ENCODE measurements at regions not wholly inside any gene's neighbourhood (a gene's known extent, or its start where the extent isn't known, plus 50 kb on each side); places are given as distances from the start of the nearest gene placed in this dataset.

DNA sequence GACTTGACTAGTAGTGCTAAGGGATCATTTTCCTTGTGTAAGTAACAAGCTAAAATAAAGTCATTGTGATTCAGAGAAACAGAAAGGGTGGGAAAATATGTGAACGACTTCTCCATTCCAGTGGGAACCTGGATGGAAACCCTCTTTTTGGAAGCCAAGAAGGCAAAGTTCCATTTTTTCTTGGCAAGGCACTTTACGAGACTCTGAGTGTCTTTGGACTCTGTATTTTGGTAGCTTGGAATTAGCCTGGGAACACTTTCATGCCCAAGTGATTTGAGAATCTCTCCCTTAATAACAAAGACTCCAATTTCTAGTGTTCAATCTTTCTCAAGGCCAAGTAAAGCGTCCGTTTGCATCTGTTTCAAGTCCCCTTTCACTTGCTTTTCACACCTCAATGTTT, 100.5 kb upstream of the SASH1 start:
- DNase-seq (ENCODE audit: low read depth in 2 of 2), result no peak

DNA sequence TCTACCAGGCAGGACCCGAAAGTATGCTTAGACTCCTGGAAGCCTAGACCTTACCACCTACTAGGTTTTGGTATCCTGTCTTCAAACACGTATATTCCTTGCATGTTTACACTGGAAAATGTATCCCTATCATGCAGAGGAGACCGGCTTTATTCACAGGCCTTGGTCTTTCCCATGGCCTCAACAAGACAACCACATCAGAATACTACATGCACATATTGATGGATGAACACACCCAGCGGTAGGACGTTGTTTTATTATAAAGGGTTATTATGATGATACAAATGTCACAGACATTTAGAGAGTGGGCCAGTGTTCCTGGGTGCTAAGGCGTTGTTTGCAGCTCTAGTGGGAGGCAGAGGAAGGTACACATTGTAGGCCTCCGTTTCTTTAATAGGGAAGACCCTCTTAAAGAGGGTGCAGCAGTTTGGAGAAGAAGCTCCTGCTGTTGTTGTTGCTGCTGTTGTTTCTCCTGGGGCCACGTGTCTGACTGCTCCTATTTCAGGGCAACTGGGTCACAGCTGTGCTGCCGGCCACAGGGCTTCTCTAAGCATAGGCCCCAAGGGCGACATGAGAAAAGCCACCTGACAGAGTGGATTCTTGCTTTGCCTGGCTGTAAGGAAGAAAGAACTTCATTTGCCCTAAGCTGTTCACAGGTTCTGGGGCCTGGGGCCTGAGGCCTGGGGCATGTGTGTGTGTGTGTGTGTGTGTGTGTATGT, 98.3 kb upstream of the SASH1 start:
- DNase-seq (ENCODE audit: low read depth in 2 of 2), result no peak

DNA sequence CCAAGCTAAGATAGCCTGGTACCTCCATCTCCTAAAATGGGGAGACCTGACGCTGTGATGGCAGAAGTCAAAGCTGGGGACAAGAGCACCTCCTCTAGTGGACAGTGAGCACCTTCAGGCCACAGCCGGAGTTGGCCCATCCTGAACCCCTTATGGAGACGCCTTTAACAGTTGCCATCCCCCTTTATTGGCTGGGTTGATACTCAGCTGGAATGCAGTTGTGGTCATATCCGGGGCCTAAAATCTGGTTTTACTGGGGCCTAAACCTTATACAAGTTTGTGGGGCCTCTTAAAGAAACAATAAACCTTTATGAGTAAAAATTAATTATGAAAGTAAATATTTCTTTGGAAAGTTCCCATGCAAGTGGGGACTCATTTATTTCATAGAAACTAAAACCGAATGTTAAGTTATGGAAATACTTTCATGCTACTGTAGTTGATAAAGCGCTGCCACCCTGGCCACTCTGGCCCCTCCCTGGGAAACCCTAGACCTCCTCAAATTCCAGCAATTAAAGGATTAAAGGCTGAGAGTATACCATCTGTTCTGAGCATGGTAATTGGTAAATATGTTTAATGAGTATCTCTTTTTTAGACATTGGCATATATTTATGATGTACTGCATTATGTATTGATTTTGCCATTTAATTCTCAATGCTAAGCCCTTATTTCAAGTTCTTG, 95.1 kb upstream of the SASH1 start:
- DNase-seq (ENCODE audit: low read depth in 2 of 2), result no peak

DNA sequence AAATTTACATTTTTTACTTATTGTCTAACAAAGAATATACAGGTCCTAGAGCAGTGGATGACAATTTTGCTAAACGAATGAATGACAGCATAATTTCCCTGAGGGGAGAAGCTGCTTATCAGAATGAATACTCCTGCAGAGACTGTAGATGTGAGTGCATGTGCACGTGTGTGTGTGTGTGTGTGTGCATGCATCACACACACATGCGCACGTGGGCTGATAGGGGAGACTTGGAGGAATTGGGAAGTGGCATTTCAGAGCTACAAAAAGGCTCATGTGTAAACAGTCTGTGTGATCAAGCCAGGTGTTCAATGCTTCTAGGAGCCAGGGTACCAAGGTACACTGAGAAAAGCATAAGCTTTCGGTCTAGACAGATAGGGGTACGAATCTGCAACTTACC, 93.5 kb upstream of the SASH1 start:
- DNase-seq (ENCODE audit: low read depth in 2 of 2), result no peak

DNA sequence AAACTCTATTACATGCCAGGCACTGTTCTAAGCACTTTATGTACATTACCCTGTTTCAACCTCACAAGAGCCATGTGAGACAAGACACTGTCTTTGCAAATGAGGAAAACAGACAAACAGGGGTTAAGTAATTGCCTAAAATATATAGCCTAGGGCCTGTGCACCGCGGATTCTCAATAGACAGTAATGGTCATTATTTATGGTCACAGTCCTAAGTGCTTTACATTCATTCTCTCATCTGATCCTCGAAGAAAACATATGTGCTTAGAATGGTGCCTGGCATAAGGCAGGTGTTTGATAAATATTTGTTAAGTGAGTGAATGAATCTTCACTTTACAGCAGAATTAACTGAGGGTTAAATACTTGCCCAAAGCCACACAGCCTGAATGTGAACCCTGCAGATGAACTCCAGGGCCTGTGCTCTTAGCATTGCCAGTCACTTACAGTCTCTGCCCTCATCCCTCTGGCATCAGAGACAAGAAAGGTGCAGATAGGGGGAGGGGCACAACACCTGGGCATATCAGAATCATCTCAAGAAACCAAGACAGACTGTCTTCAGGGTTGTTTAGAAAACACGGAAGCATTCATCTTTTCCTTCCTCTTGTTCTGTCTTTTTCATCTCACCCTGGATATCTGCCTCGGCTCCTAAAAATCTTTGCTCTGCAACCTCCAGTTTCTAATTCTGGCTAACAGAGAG, 92.8 kb upstream of the SASH1 start:
- DNase-seq (ENCODE audit: low read depth in 2 of 2), result no peak

DNA sequence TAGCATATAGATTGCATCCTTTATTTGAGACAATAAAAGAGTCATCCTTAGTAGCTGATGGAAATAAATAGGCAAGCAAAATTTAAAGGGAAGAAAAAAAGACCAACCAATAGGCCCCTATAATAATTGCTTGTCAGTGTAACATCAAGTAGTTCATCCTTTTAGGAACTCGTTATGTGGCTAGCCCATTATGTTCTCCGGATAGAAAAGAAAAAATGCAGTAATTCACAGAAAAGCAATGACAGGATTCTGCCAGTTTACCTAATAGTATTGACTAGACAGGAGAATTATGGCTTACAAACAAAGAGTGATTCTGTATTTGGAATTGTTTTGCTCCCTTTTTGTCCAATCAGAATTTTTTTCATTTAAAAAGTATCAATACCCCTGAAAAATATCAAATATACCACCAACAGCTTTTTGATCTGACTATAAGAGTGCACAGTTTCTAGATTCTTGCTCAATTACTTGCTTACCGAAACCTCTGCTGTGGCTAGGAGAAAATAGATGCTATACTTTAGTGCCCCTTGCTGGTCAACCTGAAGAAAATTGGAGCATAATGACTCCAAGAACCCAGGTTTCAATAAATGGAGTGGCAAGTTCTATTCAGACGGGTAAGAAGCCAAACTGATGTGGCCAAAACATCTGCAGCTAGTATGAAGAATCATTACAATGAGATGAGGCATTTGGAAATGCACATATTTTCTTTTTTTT, 91.5 kb upstream of the SASH1 start:
- DNase-seq (ENCODE audit: low read depth in 2 of 2), result no peak

DNA sequence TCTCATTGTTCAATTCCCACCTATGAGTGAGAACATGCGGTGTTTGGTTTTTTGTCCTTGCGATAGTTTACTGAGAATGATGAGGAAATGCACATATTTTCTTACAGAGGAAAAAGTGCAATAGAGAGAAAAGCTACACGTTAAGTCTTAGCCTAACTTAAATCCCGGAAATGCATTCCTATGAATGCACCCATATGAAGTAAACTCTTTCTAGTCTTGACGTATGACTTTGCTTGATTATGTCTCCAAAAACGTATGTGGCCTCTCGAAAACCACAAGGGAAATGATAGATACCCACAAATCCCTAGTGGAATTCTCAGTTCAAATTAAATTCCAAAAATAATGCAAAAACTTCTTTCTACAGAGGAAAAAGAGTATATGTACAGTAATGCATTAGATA, 90.7 kb upstream of the SASH1 start:
- DNase-seq (ENCODE audit: low read depth in 2 of 2), result no peak

DNA sequence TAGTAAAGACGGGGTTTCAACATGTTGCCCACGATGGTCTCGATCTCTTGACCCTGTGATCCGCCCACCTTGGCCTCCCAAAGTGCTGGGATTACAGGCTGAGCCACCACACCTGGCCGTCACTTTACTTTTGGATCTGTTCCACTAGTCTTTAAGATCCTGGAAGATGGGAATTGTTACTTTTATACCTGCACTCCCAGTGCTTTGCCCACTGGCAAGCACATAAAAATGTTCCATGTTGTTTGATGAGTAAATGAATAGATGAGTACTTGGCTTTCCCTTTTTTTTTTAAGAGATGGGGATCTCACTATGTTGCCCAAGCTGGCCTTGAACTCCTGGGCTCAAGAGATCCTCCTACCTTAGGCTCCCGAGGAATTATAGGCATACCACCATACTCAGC, 84.8 kb upstream of the SASH1 start:
- no peak for DNase-seq (ENCODE audit: low read depth in 2 of 2)

DNA sequence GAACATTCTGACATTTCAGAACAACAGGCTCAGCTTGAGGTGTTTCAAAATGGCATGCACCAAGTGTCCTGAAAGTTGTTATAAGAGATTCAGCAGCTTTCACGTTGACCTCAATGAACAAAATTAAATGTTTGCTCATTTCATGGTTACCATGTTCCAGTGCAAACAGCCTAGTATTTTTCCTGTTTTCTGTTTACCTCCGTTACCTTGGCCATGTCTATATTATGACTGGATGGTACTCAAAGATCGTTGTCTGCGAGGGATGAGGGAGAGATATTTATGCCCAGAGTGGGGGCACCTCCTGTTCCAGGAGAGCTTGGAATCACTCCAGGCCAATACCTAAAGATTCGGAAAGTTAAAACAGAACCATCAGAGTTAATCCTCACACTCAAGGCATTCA, 83.8 kb upstream of the SASH1 start:
- DNase-seq (ENCODE audit: low read depth in 2 of 2), result no peak

DNA sequence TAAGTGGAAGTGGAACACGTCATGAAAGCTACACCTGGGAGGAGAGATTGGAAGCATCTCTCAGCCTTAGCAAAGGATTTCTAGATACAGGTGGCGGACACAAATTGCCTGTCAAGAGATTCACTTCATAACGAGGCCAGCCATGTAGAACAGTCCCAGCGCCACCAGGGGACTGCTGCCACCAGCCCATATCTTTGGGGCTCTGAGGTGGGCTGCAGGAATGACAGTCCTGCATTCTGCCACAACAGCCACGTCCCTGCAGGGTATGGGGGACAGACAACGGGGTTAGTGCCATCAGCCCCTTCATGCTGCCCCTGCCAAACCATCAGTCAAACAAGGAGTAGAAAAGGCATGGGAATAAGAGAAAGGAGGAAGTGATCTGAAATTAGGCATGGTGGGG, 81.2 kb upstream of the SASH1 start:
- DNase-seq (ENCODE audit: low read depth in 2 of 2), result no peak

DNA sequence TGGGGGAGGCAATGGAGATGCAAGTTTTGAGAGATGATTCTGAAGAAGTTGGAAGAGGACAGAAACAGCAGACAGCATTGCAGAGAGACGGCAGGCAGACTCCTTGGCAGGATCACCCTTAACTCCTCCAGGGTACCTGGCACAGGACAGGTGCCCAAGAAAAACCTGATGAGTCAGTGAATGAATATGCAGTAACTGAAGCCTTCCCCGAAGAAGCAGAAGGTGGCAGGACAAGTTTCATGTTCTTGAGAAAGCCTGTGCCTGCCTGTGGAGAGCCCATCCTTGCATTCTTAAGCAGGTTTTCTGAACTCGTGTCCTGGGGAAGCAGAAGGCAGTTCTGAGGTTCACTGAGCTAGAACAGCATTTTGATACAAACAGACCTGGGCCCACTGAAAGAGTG, 79.6 kb upstream of the SASH1 start:
- no peak for DNase-seq (ENCODE audit: low read depth in 2 of 2)

DNA sequence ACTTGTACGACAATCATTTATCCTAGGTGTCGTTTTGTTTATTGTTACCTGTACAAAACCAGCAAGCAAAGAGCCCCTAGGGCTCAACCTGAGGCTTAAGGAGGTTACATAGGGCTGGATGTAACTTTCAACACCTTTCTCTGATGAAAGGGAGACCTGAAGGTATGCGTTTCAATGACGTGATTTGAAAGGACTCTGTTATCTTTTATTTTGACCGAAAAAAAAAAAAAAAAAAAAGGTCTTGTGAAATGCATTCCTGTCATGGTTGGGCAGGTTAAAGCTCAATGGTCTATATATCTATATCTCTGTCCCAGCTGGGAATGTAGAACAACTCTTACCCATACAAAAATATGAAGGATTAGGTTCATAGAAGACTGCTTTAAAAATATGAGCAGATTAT, 78.7 kb upstream of the SASH1 start:
- DNase-seq (ENCODE audit: low read depth in 2 of 2), result no peak

DNA sequence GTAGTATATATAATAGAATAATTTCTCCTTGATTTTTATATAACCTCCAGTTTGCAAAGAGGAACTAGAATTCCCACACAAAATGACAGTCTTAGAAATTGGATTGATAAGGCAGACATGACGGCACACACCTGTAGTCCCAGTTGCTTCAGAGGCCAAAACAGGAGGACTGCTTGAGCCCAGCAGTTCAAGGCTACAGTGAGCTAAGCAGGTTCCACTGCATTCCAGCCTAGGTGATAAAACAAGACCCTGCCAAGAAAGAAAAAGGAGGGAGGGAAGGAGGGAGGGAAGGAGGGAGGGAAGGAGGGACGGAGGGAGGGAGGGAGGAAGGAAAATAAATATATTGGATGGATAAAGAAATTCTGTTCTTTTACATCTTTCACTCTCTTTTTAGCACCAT, 77.6 kb upstream of the SASH1 start:
- DNase-seq (ENCODE audit: low read depth in 2 of 2), result no peak

DNA sequence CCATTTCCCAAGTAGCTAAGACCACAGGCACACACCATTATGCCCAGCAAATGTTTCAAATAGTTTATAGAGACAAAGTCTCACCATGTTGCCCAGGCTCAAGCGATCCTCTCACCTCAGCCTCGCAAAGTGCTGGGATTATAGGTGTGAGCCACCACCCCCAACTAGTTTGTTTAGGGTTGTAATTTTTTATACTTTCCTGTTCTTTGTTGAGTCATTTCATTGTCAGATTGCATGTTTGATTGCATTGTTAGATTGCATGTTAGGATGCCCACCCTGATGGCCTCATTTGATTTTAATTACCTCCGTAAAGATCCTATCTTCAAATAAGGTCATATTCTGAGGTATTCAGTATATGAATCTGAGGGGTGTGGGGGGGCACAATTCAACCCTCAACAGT, 73.3 kb upstream of the SASH1 start:
- DNase-seq (ENCODE audit: low read depth in 2 of 2), result no peak

DNA sequence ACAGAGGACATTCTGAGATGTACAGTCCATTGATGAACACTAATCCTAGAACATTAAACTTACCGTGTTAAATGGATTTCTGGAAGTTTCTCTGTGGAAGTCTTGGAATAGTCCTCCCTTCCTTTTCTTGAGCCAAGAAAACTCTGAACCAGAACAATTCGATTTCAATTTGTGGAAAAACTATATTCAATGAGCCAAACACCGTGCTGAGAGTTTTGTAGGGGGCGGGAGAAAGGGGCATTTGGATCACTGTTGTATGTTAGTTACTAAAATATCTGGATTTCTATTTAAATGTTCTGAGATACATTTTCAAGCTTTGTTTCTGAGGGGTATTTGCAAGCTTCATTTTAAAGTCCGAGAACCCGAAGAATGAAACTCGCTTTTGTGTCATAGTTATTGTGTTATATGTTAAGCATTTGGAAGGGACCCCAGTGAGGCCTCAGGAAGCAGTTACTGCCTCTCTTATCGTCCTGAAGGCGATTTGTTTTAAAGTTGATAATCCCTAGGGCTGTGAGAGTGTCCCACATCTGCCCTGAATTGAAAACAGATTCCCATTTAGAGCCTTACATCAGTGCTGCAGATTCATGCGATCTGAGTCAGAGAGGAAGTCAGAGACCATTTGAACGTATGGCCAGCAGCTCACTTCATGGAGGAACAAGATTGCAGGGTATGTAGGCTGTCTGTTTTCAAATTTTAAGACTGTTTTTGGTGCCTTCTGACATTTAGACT, 70.8 kb upstream of the SASH1 start:
- DNase-seq (ENCODE audit: low read depth in 2 of 2), result no peak

DNA sequence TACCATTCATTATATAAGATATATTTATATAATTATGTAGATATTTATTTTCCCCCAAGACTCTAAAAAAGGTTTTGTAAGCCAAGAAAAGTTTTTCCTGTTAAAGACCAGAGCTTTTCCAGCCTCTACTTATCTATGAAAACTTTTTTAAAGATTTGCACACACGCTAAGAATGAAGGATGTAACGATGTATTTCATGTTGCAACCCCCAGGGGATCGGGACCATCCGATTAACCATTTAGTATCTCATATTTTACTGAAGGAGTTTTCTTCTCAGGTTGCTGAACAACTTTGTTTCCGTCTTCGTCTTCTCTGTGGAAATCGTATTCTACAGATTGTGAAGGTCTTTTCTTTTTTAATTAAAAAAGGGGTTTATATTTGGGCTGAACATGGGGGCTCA, 70.0 kb upstream of the SASH1 start:
- no peak for DNase-seq (ENCODE audit: low read depth in 2 of 2)

DNA sequence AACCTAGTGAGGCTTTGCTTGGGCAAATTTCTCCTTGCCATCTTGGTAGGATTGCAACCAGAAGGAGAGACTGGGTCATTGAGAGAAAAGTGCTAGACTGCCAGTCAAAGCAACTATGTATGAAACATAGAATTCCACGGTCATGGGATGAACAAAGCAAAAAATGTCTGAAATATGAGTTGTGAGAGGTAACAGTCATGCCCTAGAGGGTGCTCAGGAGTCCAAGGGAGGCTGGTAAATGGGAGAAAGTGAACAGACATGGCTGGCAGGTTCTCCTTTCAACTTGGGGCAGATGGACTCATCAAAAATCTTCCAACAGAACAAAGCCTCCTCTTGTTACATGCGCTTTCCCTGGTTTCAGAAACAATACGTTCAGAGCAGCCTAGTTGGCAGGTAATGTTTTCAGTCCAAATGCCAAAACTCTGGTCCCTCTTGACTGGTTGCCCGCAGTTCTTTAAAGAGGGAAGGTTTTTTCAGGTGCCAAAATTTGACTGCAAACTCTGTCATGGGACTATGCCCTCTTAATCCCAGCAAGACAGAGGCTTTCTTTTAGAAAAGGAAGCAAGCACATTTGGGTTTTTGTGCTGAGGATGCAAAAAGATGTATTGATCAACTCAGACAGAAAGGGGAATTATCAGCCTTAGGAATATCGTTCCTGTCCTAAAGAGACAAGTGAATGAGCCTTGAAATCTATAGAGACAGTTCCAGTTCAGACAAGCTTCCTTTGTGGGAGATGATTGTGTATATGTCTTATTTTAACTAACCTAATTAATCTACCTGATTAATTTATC, 68.5 kb upstream of the SASH1 start:
- no peak for DNase-seq (ENCODE audit: low read depth in 2 of 2)

DNA sequence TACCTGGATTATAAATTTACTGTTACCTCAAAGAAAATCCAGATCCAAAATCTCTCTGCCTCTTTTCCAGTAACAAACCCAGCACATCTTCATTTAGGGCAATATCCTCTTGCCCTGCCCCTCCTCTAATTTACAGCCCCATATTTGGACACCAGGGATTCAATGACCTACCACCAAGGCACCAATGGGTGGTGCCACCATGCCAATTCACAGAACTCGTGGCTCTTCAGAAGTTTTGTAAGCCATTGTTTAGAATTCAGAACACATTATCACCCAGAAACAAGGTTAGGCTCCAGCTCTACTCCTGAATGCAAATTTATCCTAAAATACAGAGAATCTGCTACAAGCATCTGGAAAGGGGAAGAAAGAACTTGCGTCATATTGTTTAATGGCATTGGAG, 67.8 kb upstream of the SASH1 start:
- DNase-seq (ENCODE audit: low read depth in 2 of 2), result no peak

DNA sequence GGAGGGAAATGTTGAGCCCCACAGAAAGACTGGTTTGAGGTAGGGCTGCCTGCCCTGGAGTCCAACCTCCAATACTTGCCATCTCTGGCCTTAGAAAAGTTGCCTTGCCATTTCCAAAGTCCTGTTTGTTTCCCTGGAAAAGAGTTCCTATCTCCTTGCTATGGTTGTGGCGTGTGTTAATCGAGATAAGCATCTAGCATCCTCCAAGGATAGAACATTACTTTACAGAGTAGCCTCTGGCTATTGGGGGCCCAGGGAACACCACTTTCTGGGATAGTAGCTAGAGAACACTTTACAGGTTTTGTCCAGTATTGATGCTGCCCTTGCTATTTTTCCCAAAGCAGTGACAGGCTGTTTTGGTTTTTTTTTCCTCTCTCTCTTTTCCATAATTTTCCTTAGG, 57.4 kb upstream of the SASH1 start:
- DNase-seq (ENCODE audit: low read depth in 2 of 2), result no peak

DNA sequence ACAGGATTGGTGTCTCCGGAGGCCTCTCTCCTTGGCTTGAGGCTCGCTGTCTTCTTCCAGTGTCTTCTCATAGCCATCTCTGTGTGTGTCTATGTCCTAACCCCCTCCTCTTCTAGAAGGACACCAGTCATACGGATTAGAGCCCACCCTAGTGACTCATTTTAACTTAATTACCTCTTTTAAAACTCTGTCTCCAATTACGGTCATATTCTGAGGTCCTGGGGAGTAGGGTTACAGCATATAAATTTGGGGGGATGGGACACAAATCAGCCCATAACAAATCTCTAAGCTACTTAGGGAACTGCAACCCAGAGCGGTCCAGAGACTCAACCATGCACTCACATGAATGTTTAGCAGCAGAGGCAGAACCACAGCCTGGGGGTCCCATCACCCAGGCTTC, 56.1 kb upstream of the SASH1 start:
- no peak for DNase-seq (ENCODE audit: low read depth in 2 of 2)

All from stimulated activated CD4-positive, alpha-beta T cell treated with anti-CD3 and anti-CD28 coated beads, Interleukin-15, amount 100 ng/mL, for 48 hours (primary cell).